DMS114 treated with DMSO at 0.1 percent for 48 hours (cell line): ENCODE measurements at regions not wholly inside any gene's neighbourhood (a gene's known extent, or its start where the extent isn't known, plus 50 kb on each side); places are given as distances from the start of the nearest gene placed in this dataset.
"Not testable (repeated sequence)": the region's sequence is repeated elsewhere in the genome, so short reads cannot be mapped to it uniquely, and the experiment has no call there.

Source experiments
- DNase-seq: peaks from one replicate; lab custom pipeline; 2025; ENCODE audit not compliant: unreplicated experiment; lab: John Stamatoyannopoulos, UW

DNA sequence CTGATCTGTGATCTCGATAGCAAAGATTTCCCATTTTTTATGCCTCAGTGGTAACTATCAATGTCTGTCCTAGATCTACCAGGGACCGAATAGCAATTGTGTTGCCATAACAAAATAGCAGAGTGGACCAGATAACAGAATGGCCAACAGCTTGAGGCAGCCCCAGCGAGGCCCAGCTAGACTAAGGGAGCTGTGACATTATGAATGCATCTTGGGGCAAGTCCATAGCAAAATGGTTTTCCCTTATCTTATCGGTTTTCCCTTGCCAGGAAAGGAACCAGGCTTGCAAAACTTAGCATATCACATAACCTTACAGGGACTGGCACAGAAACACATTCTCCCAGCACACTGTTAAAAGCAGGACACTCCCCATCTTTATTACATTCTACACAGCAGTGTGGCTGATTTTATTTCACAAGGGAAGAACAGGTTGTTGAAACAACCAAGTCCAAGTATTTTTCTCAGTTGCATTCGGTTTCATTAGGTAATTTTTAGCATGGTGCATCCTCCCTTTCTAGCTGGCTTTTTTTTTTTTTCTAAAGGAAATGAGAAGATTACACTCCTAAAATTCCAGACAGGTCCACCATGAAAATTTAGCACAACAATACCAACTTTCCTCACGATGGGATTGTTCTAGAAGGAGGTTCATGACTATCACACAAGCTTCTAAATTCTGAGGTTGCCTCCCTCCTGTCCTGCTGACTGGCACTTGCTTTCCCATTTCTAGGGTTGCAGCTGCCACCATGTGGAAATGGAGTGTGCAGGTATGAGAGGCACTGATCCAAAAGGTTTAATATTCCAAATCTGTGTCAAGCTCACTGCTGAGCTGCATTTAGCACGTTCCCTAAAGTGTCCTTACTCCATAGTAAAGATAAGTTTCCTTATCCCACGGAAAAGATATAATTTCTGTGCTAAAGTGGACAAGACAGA, 97.0 kb upstream of the SLC35G4 start:
- peak; percentile 4 for DNase-seq

DNA sequence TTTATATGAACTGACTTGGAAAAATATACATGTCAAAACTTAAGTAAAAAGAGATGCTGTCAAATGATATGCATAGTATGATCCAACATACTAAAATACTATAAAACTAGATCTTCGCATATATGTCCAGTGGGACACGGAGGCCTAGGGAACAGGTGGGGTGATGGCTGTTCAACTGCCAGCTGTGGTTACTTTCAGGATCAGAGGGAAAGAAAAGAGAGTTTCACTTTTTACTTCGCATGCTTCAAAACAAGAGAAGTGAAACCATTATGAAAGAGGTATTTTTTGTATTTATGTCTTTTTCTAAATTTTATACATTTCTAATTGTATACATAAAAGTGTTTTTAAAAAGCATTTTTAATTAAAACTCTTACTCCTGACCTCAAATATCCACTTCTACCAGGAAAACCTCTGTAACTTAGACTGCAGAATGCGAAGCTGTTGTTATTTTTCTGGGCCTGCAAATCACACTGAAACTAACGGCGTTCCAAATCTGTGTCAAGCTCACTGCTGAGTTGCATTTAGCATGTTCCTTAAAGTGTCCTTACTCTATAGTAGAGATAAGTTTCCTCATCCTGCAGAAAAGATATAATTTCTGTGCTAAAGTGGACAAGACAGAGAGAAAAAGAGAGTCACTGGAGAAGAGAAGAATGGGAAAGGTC, 97.8 kb upstream of the SLC35G4 start:
- DNase-seq, result no peak

DNA sequence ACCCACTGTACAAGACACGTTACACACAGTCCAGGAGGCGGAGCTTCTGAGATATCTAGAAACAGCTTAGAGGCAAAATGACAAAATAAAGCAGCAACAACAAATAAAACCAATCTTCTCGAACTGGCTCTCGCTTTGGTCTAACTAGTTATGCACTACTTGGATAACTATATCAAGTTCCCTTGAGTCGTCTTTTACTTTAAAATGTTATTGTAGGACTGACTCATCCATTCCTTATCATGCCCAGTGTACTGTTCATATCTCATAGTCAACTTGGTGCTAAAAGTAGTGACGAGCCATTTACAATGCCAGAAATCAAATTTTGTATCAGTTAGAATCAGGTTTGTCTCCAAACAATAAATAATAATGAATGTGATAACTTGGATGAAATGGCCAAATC, 102.5 kb upstream of the SLC35G4 start:
- DNase-seq, result no peak

DNA sequence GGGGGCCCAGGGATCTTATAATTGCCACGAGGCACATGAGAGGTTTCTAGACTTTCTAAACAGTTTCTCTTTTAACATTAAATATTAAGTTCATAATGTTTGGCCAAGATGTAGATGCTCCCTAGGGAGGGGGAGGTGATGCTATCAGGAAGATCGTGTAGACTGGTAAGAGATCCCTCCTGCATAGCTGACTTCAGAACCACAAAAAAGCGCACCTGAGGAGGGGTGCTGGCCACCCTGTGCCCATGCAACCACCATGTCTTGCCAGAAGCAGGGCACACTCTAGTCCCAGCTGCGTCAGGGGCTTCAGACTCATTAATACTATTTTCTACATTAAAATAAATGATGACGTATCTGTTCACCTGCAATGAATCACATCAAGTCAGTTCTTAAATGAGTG, 103.4 kb upstream of the SLC35G4 start:
- DNase-seq, result no peak

DNA sequence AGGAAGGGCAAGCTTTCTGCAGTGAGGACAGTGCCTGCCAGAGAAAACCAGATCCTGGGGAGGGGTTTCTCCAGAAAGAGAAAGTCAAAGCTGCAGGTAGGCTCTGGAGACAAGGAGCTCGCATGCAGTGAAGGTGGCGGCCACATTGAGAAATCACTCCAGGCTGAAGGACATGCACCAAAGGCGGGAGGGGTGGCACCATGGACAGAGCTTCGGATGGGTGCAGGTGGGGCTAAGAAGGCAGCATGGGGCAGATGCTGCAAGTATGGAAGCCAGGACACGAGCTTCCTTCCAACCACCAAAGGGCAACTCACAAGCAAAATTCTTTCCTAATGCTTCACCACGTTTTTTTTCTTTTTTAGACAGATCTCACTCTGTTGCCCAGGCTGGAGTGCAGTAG, 104.4 kb upstream of the SLC35G4 start:
- no peak for DNase-seq

DNA sequence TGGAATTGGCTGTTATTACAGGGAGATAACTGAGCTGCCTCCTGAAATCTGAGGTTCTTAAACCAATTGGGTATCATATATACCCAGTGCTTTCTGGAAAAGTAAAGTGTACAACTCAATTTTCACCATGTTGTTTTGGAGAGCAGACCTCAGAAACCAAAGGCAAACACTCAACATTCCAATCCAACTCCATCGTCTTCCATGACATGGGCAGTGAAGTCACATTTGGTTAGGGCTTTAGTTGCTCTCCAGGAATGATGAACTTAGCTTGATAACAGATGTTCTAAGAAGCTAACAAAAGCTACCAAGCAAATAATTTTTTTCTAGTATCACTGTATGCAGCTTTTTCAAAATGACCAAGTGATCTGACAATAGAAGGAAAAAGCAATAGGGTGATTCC, 107.0 kb upstream of the SLC35G4 start:
- no peak for DNase-seq

DNA sequence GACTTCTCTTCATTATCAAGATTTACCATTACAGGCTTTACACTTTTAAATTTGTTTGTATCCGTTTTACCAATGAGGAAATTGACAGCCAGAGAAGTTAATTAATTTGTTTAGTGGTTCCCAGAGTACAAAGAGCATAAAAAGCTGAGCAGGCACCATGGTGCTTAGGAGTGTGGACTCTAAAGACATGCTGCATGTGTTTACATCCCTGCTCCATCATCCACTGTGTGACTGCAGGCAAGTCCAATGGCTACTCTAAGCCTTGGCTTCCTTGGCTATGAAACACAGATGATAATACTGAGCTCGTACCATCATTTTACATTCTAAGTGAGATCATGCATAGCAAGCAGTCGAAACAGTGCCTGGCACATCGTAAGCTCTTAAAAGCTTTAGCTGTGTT, 108.0 kb upstream of the SLC35G4 start:
- no peak for DNase-seq

DNA sequence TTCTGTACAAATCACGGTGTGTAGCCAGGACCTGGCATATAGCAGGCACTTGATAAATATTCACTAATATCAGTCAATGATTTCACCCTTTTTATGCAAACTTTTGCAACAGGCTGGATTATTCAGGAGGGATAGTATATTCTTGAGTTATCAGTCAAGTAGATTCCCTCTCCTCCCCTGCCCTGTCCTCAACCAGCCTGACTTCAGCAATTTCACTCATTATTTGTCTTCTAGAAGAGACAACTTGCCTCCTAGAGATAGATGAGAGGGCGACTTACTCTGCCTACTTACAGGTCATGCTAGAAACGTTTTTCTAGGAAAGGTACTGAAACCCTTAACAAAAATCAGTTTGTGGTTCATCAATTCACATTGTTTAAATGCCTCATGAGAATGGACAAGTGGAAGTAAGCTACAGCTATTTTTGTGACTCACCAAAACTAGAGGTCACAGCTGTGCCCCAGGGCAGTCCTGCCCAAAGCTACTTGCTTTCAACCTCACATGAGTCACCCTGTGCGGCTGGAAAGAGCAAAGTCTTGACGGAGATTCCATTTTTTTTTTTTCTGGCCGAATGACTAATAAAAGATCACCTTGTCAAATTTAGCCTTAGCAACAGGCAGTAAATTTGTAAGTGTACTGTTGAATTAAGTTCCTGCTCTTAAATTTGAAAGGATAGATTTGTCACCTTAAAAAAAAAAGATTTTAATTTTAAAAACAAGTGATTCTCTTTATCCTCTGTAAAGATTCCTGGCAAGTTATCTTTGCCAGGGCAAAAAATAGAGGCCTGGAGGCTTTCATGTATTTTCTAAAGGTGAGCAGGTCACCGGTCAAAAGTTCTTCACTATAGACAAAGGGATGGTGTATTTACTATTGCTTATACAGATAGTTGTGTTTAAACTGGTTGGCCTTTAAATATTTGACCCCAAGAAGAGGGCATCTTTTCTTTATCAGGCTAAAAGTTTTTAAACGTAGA, 109.0 kb upstream of the SLC35G4 start:
- no peak for DNase-seq

DNA sequence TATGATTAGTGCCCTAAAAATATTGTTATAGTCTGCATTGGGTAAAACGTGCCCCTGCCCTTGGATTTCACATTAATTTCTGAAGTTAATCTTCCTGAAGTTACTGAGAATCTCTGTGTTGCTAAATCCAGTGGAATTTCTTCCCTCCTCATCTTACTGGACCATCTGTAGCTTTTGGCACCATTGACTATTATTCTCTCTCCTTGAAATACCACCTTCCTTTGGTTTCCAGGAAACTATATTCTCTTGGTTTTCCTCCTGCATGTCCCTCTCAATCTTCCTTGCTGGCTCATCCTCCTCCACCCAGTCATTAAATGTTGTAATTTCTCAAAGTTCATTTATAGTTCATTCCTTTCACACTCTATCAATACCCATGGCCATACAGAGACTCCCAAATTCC, 110.6 kb upstream of the SLC35G4 start:
- DNase-seq, result no peak

DNA sequence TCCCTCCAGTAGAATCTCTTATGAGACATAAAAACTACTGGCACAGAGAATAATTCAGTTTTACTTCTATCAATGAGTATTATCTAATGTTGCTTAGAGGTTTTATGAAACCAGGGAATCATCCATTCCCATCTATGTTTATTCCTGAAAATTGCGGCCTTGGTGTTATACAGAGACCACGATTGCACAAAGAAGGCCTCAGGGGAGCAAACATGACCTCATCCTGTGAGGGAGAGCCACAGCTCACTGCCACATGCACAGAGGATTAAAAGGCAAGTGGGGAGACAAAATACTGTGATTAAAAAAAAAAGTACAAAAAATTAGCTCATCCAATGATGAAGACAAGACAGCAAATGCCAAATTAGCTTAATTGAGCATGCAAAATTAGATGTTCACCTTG, 111.8 kb upstream of the SLC35G4 start:
- DNase-seq, result no peak

DNA sequence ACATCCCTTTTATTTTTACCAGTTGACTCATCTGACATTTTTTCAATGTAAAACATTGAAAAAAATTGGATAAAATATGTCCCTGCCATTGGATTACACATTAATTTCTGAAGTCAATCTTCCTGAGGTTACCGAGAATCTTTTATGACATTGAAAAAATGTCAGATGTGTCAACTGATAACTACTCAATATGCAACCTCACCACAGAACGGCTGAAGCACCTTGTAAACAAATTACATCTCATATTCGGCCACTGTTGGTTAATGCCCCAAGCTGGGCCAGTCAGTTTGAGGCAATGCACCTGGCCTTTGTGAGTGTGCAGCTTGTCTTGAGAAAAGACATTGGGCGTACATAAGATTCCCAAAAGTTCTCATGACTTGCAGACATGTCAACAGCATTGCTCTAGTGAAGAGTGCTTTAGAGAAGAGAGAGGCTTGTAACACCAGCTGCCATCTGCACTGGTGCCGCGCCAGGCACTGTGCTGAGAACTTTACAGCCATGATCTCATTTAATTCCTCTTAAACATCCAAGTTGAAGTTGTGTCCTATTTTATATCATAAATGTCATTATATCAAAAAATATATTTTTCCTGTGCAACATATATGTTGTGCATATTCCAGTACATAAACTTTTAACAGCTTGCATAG, 112.7 kb upstream of the SLC35G4 start:
- no peak for DNase-seq

DNA sequence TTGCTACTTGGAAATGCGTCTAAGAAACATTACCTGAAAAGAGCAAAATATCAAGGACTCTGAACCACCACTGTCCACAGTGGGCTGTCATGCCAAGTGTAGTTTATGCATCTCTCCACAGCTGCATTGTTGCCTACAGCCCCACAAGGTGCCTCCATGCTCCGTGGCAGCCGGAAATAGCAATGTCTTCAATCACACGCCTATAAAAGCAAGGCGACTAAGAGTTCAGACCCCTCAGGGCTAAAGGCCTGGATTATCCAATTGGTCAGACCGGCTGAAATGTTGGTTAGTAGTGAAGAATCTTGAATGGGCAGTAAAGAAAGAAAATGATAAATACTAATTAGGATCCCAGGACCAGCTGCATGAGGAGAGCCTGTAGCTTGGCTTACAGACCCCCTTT, 114.0 kb upstream of the SLC35G4 start:
- DNase-seq, result no peak

DNA sequence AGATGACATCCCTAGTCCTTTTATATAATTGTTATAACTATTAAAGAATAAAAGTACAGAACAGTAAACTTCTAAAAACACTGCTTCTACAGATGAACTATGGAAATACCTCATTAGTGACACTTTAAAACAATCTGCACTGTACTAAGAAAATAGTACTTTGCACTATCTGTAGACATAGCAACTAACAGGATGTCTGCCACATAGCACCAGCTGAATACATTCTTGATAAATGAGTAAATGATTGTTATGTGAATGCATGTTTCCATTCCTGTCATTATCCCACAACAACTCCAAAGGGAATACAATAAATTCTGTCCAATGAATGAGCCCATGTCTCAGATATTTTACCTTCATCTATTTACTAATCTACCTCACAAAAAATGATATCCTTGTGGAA, 115.3 kb upstream of the SLC35G4 start:
- no peak for DNase-seq

DNA sequence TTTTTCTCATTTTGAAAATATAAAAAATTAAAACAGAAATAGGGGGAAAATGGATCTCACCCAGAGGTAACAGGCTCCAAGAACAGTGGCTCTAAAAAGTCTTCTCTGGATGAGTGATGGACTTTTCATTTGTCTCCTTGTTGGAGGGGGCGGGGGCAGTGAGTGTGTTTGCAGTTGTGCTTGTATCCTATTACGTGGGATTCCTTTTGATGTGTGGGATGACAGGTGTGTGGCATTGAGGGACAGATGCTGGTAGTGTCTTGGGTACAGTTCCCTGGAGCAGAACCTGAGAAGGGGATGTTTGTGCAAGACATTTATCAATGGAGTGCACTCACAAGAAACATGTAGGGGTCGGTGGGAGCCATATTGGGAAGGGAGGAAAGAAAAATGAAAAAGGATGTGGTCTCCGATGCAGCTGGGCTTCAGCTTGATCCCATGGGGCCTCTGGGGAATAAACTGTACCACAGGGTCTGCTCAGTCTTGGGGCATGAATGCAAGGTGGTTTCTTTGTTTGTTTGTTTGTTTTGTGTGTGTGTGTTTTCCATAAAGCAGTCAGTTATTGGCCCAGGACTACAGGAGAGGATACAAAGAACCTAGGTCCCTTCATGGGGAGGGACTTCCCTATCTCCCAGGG, 120.0 kb upstream of the SLC35G4 start:
- DNase-seq, result no peak

DNA sequence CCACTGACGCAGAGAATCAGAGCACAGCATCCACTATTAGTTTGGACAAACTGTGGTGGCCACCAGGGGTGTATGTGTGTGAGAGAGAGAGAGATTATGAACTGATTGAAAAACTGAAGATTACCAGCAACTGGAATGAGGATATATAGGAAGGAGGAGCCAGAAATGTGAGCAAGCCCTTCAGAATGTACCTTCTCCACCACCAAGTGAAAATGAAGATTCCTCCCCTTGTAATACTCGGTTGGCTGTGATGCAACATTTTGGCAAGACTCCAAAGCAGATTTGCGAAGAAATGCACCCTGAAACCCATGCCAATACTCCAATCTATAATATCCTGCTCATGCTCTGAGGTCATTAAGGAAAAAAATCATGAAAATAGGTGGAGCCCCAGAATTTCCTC, 121.2 kb upstream of the SLC35G4 start:
- DNase-seq, result no peak

DNA sequence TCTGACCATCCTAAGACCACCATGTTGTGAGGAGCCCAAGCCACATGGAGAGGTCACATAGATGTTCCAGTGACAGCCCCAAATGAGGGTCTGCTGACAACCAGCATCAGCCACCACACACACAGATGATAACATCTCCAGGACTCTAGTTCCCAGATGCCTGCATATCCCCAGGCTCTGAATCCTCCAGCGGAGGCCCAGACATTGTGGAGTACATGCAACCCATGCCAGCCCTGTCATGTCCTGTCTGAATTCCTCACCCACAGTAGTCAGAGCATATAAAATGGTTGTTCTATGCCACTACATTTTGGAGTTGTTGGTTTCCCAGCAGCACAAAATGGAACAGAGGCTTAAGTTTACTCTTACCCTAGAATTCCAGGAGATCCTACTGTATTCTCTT, 122.0 kb upstream of the SLC35G4 start:
- DNase-seq, result no peak

DNA sequence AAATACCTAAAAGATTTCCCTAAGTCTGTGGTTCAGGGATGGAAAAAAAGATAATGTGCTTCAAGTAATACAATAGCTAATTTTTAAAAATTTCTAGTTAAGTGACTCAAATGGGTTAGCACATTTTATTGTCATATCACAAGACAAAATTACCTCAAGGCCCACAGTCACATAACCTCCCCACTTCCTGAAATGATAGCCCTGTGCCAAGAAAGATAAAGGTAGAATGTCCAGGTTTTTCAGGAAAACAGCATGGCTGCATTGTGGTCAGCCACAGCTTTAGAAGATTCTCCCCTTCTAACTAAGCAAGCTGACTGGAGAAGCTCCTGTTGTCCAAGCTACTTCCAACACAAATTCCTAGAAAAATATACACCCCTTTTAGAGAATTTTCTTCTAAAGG, 127.1 kb upstream of the SLC35G4 start:
- DNase-seq, result no peak

DNA sequence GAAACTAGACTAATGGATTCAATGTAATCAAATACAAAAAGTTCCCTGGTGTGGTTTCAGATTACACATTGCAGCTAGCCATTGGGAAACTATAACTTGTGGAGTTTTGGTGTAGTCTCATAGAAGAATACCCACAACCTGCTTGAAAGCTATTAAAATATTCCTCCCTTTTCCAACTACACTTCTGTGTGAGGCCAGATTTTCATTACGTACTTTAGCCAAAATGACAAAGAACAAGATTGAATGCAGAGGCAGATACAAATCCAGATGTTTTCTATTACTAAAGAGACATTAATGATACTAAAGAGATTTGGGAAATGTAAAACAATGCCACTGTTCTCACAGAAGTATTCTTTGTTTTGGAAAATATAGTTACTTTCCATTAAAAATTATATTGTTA, 128.7 kb upstream of the SLC35G4 start:
- DNase-seq, result no peak

DNA sequence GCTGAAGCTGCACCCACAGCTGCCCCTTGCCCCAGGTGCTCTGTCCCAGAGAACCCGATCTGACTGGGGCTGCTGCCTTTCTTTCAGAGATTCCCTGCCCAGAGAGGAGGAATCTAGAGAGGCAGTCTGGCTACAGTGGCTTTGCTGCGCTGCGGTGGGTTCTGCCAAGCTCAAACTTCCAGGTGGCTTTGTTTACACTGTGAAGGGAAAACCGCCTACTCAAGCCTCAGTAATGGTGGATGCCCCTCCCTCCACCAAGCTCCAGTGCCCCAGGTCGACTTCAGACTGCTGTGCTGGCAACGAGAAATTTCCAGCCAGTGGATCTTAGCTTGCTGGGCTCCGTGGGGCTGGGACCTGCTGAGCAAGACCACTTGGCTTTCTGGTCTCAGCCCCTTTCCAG, 130.4 kb upstream of the SLC35G4 start:
- not testable (repeated sequence) for DNase-seq

DNA sequence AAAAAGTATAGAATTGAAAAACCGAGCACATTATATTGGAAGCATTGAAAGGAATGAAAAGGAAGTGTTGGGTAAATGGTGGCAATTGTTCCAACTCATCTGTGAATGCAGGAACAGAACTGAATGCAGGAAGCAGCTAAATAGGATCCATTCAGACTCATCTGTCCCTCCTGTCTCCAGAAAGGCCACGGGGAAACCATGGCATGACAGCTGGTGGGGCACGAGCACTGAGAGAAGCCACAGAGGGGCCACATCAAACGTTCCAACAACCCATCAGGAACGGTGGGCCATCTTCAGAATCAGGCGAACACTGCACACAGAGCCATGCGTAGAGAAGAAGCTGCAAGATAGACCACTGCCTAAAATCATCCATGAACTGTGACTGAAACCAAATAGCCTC, 138.5 kb upstream of the SLC35G4 start:
- DNase-seq, result no peak
